Esophagus (tissue), 2 donors: ENCODE measurements at regions not wholly inside any gene's neighbourhood (a gene's known extent, or its start where the extent isn't known, plus 50 kb on each side); places are given as distances from the start of the nearest gene placed in this dataset.

Experiments used
- H3K27ac ChIP-seq, 2 donors: one replicate each; pipeline ENCODE4 v1.5.1; 2013; ENCODE audit warnings: low read depth in 2 of 2, mild to moderate bottlenecking in 2 of 2, inconsistent platforms in 1 of 2, low read length in 1 of 2, moderate library complexity in 1 of 2
- H3K27me3 ChIP-seq, 2 donors: one replicate each; pipeline ENCODE4 v1.6.1; 2013; ENCODE audit warnings: low read length in 2 of 2, control low read depth in 1 of 2, mild to moderate bottlenecking in 1 of 2; ENCODE audit not compliant: insufficient read depth in 2 of 2, control insufficient read depth in 1 of 2
- H3K36me3 ChIP-seq, 2 donors: one replicate each; pipeline ENCODE4 v1.6.1; 2013; ENCODE audit warnings: low read length in 1 of 2; ENCODE audit not compliant: control insufficient read depth in 2 of 2, insufficient read depth in 2 of 2
- H3K4me1 ChIP-seq, 2 donors: one replicate each; pipeline ENCODE4 v1.6.1; 2013; ENCODE audit warnings: low read length in 1 of 2; ENCODE audit not compliant: control insufficient read depth in 2 of 2, insufficient read depth in 2 of 2
- H3K4me3 ChIP-seq, 2 donors: one replicate each; pipeline ENCODE4 v1.5.1; 2013; ENCODE audit warnings: low read length in 2 of 2, mild to moderate bottlenecking in 2 of 2, low read depth in 1 of 2, moderate library complexity in 1 of 2
- H3K9me3 ChIP-seq, 2 donors: one replicate each; pipeline ENCODE4 v1.6.1; 2013; ENCODE audit warnings: mild to moderate bottlenecking in 2 of 2, low read depth in 1 of 2, low read length in 1 of 2, moderate library complexity in 1 of 2; ENCODE audit not compliant: control insufficient read depth in 2 of 2, insufficient read depth in 1 of 2
- WGBS, 2 donors: extraction: QIAGEN DNeasy Blood & Tissue Kit; methylation state at CpG; one replicate each; pipeline ENCODE4 v1.1.7; 2013; 5-methylcytosine and 5-hydroxymethylcytosine counted together
- donor health status: healthy with polysubstance abuse.
- donor health status: Bipolar disorder and iron deficiency.

GRCh38 chrX:36436361-36436760 lies 516.8 kb downstream of the CFAP47 start:
- H3K27me3 ChIP-seq: no peaks in the 10 kb centered on the region
- 73 to 89% methylated on average over 3 of the region's 3 CpGs for WGBS, 2 donors
- no peaks in the 10 kb centered on the region for H3K36me3 ChIP-seq
- no peak overlapping the region for H3K27ac ChIP-seq
- no peaks in the 10 kb centered on the region for H3K4me1 ChIP-seq
- no peaks in the 10 kb centered on the region for H3K9me3 ChIP-seq
- no peak overlapping the region for H3K4me3 ChIP-seq

GRCh38 chrX:36443007-36443406 lies 523.5 kb downstream of the CFAP47 start:
- no peaks in the 10 kb centered on the region for H3K27me3 ChIP-seq
- no peaks in the 10 kb centered on the region for H3K9me3 ChIP-seq
- H3K27ac ChIP-seq: no peak overlapping the region
- 61 to 64% methylated on average over 3 of the region's 3 CpGs for WGBS, 2 donors
- H3K36me3 ChIP-seq: no peaks in the 10 kb centered on the region
- no peaks in the 10 kb centered on the region for H3K4me1 ChIP-seq
- H3K4me3 ChIP-seq: no peak overlapping the region

- no peaks in the 10 kb centered on the region for H3K4me1 ChIP-seq
- peaks cover 0 to 3% of the 10 kb centered on the region in 2 donors for H3K9me3 ChIP-seq
- no peaks in the 10 kb centered on the region for H3K27me3 ChIP-seq
- WGBS, 2 donors: 32 to 51% methylated on average over 1 of the region's 1 CpG
- no peak overlapping the region for H3K4me3 ChIP-seq
- no peak overlapping the region for H3K27ac ChIP-seq
- H3K36me3 ChIP-seq: no peaks in the 10 kb centered on the region
These were observed 526.0 kb downstream of the CFAP47 start for GRCh38 chrX:36445566-36445965.

GRCh38 chrX:36462142-36462541 lies 542.6 kb downstream of the CFAP47 start:
- Histone ChIP-seq H3K27ac (no peak overlapping the region), H3K4me1 (no peaks in the 10 kb centered on the region), H3K36me3 (no peaks in the 10 kb centered on the region), H3K9me3 (no peaks in the 10 kb centered on the region), H3K4me3 (no peak overlapping the region), H3K27me3 (no peaks in the 10 kb centered on the region)

- Histone ChIP-seq H3K27me3 (no peaks in the 10 kb centered on the region), H3K4me3 (no peak overlapping the region), H3K36me3 (no peaks in the 10 kb centered on the region), H3K4me1 (no peaks in the 10 kb centered on the region), H3K27ac (no peak overlapping the region), H3K9me3 (no peaks in the 10 kb centered on the region)
- 64 to 71% methylated on average over 1 of the region's 1 CpG for WGBS, 2 donors
These were observed 527.6 kb upstream of the FAM47C start for GRCh38 chrX:36480441-36480990.

- 81% methylated on average over 8 of the region's 8 CpGs for WGBS, 2 donors
- Histone ChIP-seq H3K27me3 (no peaks in the 10 kb centered on the region), H3K4me3 (no peak overlapping the region), H3K4me1 (no peaks in the 10 kb centered on the region), H3K36me3 (no peaks in the 10 kb centered on the region), H3K27ac (no peak overlapping the region), H3K9me3 (no peaks in the 10 kb centered on the region)
These were observed 506.9 kb upstream of the FAM47C start for GRCh38 chrX:36501169-36501702.

- no peaks in the 10 kb centered on the region for H3K36me3 ChIP-seq
- H3K27ac ChIP-seq: no peak overlapping the region
- no peak overlapping the region for H3K4me3 ChIP-seq
- H3K9me3 ChIP-seq: peaks cover 0 to 3% of the 10 kb centered on the region in 2 donors
- H3K27me3 ChIP-seq: no peaks in the 10 kb centered on the region
- H3K4me1 ChIP-seq: no peaks in the 10 kb centered on the region
These were observed 503.5 kb upstream of the FAM47C start for GRCh38 chrX:36504625-36505024.

- peaks cover 0 to 3% of the 10 kb centered on the region in 2 donors for H3K9me3 ChIP-seq
- no peak overlapping the region for H3K4me3 ChIP-seq
- H3K4me1 ChIP-seq: no peaks in the 10 kb centered on the region
- WGBS, 2 donors: 59 to 67% methylated on average over 1 of the region's 1 CpG
- no peak overlapping the region for H3K27ac ChIP-seq
- H3K36me3 ChIP-seq: no peaks in the 10 kb centered on the region
- no peaks in the 10 kb centered on the region for H3K27me3 ChIP-seq
These were observed 500.1 kb upstream of the FAM47C start for GRCh38 chrX:36508042-36508441.

GRCh38 chrX:36510736-36511135 lies 497.4 kb upstream of the FAM47C start:
- Histone ChIP-seq H3K9me3 (peaks cover 0 to 3% of the 10 kb centered on the region in 2 donors), H3K27ac (no peak overlapping the region), H3K4me1 (no peaks in the 10 kb centered on the region), H3K36me3 (no peaks in the 10 kb centered on the region), H3K27me3 (no peaks in the 10 kb centered on the region), H3K4me3 (no peak overlapping the region)

- whole genome bisulfite sequencing, 2 donors: 71 to 80% methylated on average over 1 of the region's 1 CpG
- H3K27ac ChIP-seq: no peak overlapping the region
These were observed 479.5 kb upstream of the FAM47C start for GRCh38 chrX:36528661-36529060.

More at GRCh38 chrX:36528661-36529060, 479.5 kb upstream of the FAM47C start:
- no peaks in the 10 kb centered on the region for H3K36me3 ChIP-seq
- H3K4me1 ChIP-seq: no peaks in the 10 kb centered on the region
- no peaks in the 10 kb centered on the region for H3K27me3 ChIP-seq
- H3K4me3 ChIP-seq: no peak overlapping the region
- H3K9me3 ChIP-seq: no peaks in the 10 kb centered on the region
